ENCODE measurements at regions not wholly inside any gene's neighbourhood (a gene's known extent, or its start where the extent isn't known, plus 50 kb on each side); places are given as distances from the start of the nearest gene placed in this dataset.

- TF ChIP-seq POLR2AphosphoS5 (IDR thresholded peaks at IDR 0.05) (no peak), POLR2A (IDR thresholded peaks at IDR 0.05) (no peak), CTCF (IDR thresholded peaks at IDR 0.05) (no peak), EP300 (IDR thresholded peaks at IDR 0.05) (no peak)
- Histone ChIP-seq H3K27ac (no peak overlapping the region), H3K36me3 (no peaks in the 10 kb centered on the region), H3K4me3 (no peak overlapping the region), H3K4me1 (no peaks in the 10 kb centered on the region), H3K9me3 (no peaks in the 10 kb centered on the region), H3K27me3 (no peaks in the 10 kb centered on the region)
- DNase-seq: no peak
- intact Hi-C loops (cut with DNase I; ENCODE audit: low total_unique reads): no loop called here
Measured at GRCh38 chr2:195395362-195395761, 261.7 kb upstream of the SLC39A10 start.

GRCh38 chr2:195392446-195393336 is 264.3 kb upstream of the SLC39A10 start:
- Histone ChIP-seq H3K27ac (no peak overlapping the region), H3K4me1 (no peaks in the 10 kb centered on the region), H3K4me3 (no peak overlapping the region), H3K36me3 (no peaks in the 10 kb centered on the region), H3K9me3 (no peaks in the 10 kb centered on the region), H3K27me3 (no peaks in the 10 kb centered on the region)
- TF ChIP-seq CTCF (IDR thresholded peaks at IDR 0.05): no peak
- no peak for TF ChIP-seq POLR2AphosphoS5 (IDR thresholded peaks at IDR 0.05)
- TF ChIP-seq POLR2A (IDR thresholded peaks at IDR 0.05): no peak
- TF ChIP-seq EP300 (IDR thresholded peaks at IDR 0.05): no peak
- no peak for DNase-seq
- 88 to 96% (median 91%) methylated on average over 2 of the region's 2 CpGs for WGBS, 5 donors
- intact Hi-C loops (cut with DNase I; ENCODE audit: low total_unique reads): no loop called here

DNA sequence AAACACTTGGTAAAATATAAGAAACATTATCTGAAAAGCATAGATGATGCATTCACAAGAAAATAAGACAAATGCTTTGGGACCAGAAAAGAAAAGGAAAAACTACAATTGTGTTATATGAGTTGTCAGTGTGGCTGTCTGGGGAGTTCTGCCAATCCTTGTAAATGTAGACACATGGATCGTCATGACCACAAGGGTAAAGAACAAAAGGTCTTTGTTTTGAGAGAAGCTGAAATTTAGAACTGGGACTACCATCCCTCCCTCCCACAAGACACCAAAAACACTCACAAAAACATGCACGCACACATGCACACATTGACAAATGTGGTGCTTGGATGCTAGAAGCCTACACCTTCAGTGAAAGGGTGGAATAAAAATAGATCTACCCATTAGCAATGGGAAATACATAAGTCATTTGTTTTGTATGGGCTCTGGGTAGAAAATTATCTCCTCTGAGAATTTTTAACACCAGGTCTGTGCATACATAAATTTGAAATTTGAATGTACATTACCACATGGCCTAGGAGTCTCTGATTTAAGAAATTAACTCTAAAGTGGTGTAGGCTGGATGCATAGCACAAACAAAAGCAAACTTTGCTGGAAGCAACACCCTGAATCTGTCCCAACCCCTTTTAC is 266.2 kb upstream of the SLC39A10 start:
- no peaks in the 10 kb centered on the region for H3K27me3 ChIP-seq
- H3K9me3 ChIP-seq: no peaks in the 10 kb centered on the region
- no peaks in the 10 kb centered on the region for H3K36me3 ChIP-seq
- TF ChIP-seq CTCF (IDR thresholded peaks at IDR 0.05): no peak
- H3K27ac ChIP-seq: no peak overlapping the region
- 65 to 81% (median 69%) methylated on average over 2 of the region's 2 CpGs for WGBS, 5 donors
- DNase-seq: no peak
- intact Hi-C loops (cut with DNase I; ENCODE audit: low total_unique reads): no loop called here
- H3K4me3 ChIP-seq: no peak overlapping the region
- H3K4me1 ChIP-seq: no peaks in the 10 kb centered on the region

- intact Hi-C loops (cut with DNase I; ENCODE audit: low total_unique reads): no loop called here
- TF ChIP-seq EP300 (IDR thresholded peaks at IDR 0.05): no peak
- Histone ChIP-seq H3K9me3 (no peaks in the 10 kb centered on the region), H3K27ac (no peak overlapping the region), H3K36me3 (no peaks in the 10 kb centered on the region), H3K27me3 (no peaks in the 10 kb centered on the region), H3K4me3 (no peak overlapping the region), H3K4me1 (no peaks in the 10 kb centered on the region)
- no peak for DNase-seq
Measured at GRCh38 chr2:195388028-195388427, 269.0 kb upstream of the SLC39A10 start.

GRCh38 chr2:195382186-195382585 is 274.8 kb upstream of the SLC39A10 start:
- no peaks in the 10 kb centered on the region for H3K9me3 ChIP-seq
- intact Hi-C loops (cut with DNase I; ENCODE audit: low total_unique reads): no loop called here
- 46 to 71% (median 58%) methylated on average over 2 of the region's 2 CpGs for WGBS, 5 donors
- no peaks in the 10 kb centered on the region for H3K27me3 ChIP-seq
- no peak for TF ChIP-seq POLR2AphosphoS5 (IDR thresholded peaks at IDR 0.05)
- TF ChIP-seq EP300 (IDR thresholded peaks at IDR 0.05): no peak
- TF ChIP-seq POLR2A (IDR thresholded peaks at IDR 0.05): no peak
- TF ChIP-seq CTCF (IDR thresholded peaks at IDR 0.05): no peak
- no peaks in the 10 kb centered on the region for H3K36me3 ChIP-seq
- H3K27ac ChIP-seq: no peak overlapping the region
- no peak overlapping the region for H3K4me3 ChIP-seq
- no peaks in the 10 kb centered on the region for H3K4me1 ChIP-seq
- peak in 1 of 2 donors; percentile 28 for DNase-seq

Data from stomach (tissue), 8 donors.